WTC11 (cell line): ENCODE measurements at regions not wholly inside any gene's neighbourhood (a gene's known extent, or its start where the extent isn't known, plus 50 kb on each side); places are given as distances from the start of the nearest gene placed in this dataset.

Experiments used
- ATAC-seq: fragments of 200-7000 bp; cut with Tn5 transposase; 2 replicates; pipeline ENCODE4 v1.10.0; 2021; ENCODE audit warnings: mild to moderate bottlenecking, moderate library complexity
- CTCF ChIA-PET: fragments of 300-600 bp; sonication (Branson Sonifier 250); formaldehyde crosslinking; loops from one replicate; lab custom pipeline; 2021; ENCODE audit warnings: antibody characterized with exemption; lab: Charles Lee
- POLR2A ChIA-PET: fragments of 350-600 bp; sonication (Branson Sonifier 250); formaldehyde crosslinking; loops from one replicate; lab custom pipeline; 2021; ENCODE audit warnings: antibody characterized with exemption; lab: Charles Lee
- DNase-seq: peaks from one replicate; pipeline ENCODE4 v3.0.0; 2021; ENCODE audit warnings: low spot score
- H3K27ac Mint-ChIP-seq: 2 replicates; pipeline ENCODE4 v1.8.0; 2021; ENCODE audit warnings: mixed read lengths
- H3K27me3 Mint-ChIP-seq: 2 replicates; pipeline ENCODE4 v1.8.0; 2021; ENCODE audit warnings: low read depth, mild to moderate bottlenecking, moderate library complexity, mixed read lengths
- H3K36me3 Mint-ChIP-seq: 2 replicates; pipeline ENCODE4 v1.8.0; 2021; ENCODE audit warnings: mixed read lengths
- H3K4me1 Mint-ChIP-seq: 2 replicates; pipeline ENCODE4 v1.8.0; 2022; ENCODE audit warnings: mixed read lengths
- H3K4me3 Mint-ChIP-seq: 2 replicates; pipeline ENCODE4 v1.8.0; 2021; ENCODE audit warnings: mild to moderate bottlenecking, moderate library complexity, mixed read lengths
- H3K9me3 Mint-ChIP-seq: 2 replicates; pipeline ENCODE4 v1.8.0; 2021; ENCODE audit warnings: mixed read lengths
- ATF2 ChIP-seq: sonication (generic); formaldehyde crosslinking; IDR thresholded peaks from 2 replicates; pipeline ENCODE4 v1.8.1; 2022; ENCODE audit warnings: low read depth, missing genetic modification reagents, borderline replicate concordance
- CREB1 ChIP-seq: sonication (generic); formaldehyde crosslinking; IDR thresholded peaks from 2 replicates; pipeline ENCODE4 v1.8.0; 2023; ENCODE audit warnings: mild to moderate bottlenecking, missing genetic modification reagents
- CREM ChIP-seq: sonication (generic); formaldehyde crosslinking; IDR thresholded peaks from 2 replicates; pipeline ENCODE4 v1.8.1; 2022; ENCODE audit warnings: mild to moderate bottlenecking, missing genetic modification reagents, moderate library complexity
- E2F1 ChIP-seq: sonication (generic); formaldehyde crosslinking; IDR thresholded peaks from 2 replicates; pipeline ENCODE4 v1.8.0; 2022; ENCODE audit warnings: mild to moderate bottlenecking, missing genetic modification reagents
- E2F5 ChIP-seq: sonication (generic); formaldehyde crosslinking; IDR thresholded peaks from 2 replicates; pipeline ENCODE4 v1.8.1; 2022; ENCODE audit warnings: mild to moderate bottlenecking, moderate library complexity, missing genetic modification reagents
- ETV6 ChIP-seq: sonication (generic); formaldehyde crosslinking; IDR thresholded peaks from 2 replicates; pipeline ENCODE4 v1.8.1; 2022; ENCODE audit warnings: mild to moderate bottlenecking, missing genetic modification reagents
- GABPB1 ChIP-seq: sonication (generic); formaldehyde crosslinking; IDR thresholded peaks from 2 replicates; pipeline ENCODE4 v1.8.1; 2023; ENCODE audit warnings: mild to moderate bottlenecking, missing genetic modification reagents
- GTF2I ChIP-seq: fragments of 250-450 bp; sonication (Bioruptor Pico); conservative IDR thresholded peaks from 2 replicates; pipeline ENCODE4 v1.4.0; 2021; ENCODE audit warnings: mild to moderate bottlenecking
- IRF1 ChIP-seq: sonication (generic); formaldehyde crosslinking; IDR thresholded peaks from 2 replicates; pipeline ENCODE4 v1.8.0; 2023; ENCODE audit warnings: missing genetic modification reagents
- MXD4 ChIP-seq: fragments of 250-450 bp; sonication (Bioruptor Pico); IDR thresholded peaks from 2 replicates; pipeline ENCODE4 v1.8.0; 2021; ENCODE audit warnings: mild to moderate bottlenecking, moderate library complexity, borderline replicate concordance
- NFYB ChIP-seq: sonication (generic); formaldehyde crosslinking; conservative IDR thresholded peaks from 2 replicates; pipeline ENCODE4 v1.8.0; 2022; ENCODE audit warnings: low read depth, missing genetic modification reagents
- PREB ChIP-seq: sonication (generic); formaldehyde crosslinking; IDR thresholded peaks from 2 replicates; pipeline ENCODE4 v1.8.1; 2022; ENCODE audit warnings: mild to moderate bottlenecking, missing genetic modification reagents, moderate library complexity, borderline replicate concordance
- PRRX2 ChIP-seq: fragments of 250-450 bp; sonication (Bioruptor Pico); IDR thresholded peaks from 2 replicates; pipeline ENCODE4 v1.8.0; 2021; ENCODE audit warnings: mild to moderate bottlenecking
- SOX15 ChIP-seq: fragments of 250-450 bp; sonication (Bioruptor Pico); IDR thresholded peaks from 2 replicates; pipeline ENCODE4 v1.9.0; 2021; ENCODE audit warnings: mild to moderate bottlenecking
- SP1 ChIP-seq: sonication (generic); formaldehyde crosslinking; conservative IDR thresholded peaks from 2 replicates; pipeline ENCODE4 v1.8.1; 2022; ENCODE audit warnings: missing genetic modification reagents
- ZNF281 ChIP-seq: sonication (generic); formaldehyde crosslinking; IDR thresholded peaks from 2 replicates; pipeline ENCODE4 v1.8.0; 2023; ENCODE audit warnings: mild to moderate bottlenecking, missing genetic modification reagents
- ZNF396 ChIP-seq: fragments of 250-450 bp; sonication (Bioruptor Pico); IDR thresholded peaks from 2 replicates; pipeline ENCODE4 v1.8.0; 2021; ENCODE audit warnings: mild to moderate bottlenecking, moderate library complexity, borderline replicate concordance
- ZNF416 ChIP-seq: fragments of 250-450 bp; sonication (Bioruptor Pico); IDR thresholded peaks from 2 replicates; pipeline ENCODE4 v1.9.0; 2021; ENCODE audit warnings: mild to moderate bottlenecking, inconsistent platforms
- ZNF423 ChIP-seq: fragments of 250-450 bp; sonication (Bioruptor Pico); IDR thresholded peaks from 2 replicates; pipeline ENCODE4 v2.1.2; 2022; ENCODE audit warnings: mild to moderate bottlenecking, moderate library complexity
- ZNF425 ChIP-seq: fragments of 250-450 bp; sonication (Bioruptor Pico); conservative IDR thresholded peaks from 2 replicates; pipeline ENCODE4 v1.9.0; 2021; ENCODE audit warnings: mild to moderate bottlenecking
- ZNF532 ChIP-seq: fragments of 250-450 bp; sonication (Bioruptor Pico); IDR thresholded peaks from 2 replicates; pipeline ENCODE4 v1.9.0; 2021; ENCODE audit warnings: mild to moderate bottlenecking, borderline replicate concordance

GRCh38 chr9:17045381-17045940 lies 89.4 kb upstream of the CNTLN start:
- CTCF ChIA-PET: no interaction called here
- H3K9me3 Mint-ChIP-seq: peaks cover 5% of the 10 kb centered on the region
- no peak for ATAC-seq
- H3K4me3 Mint-ChIP-seq: no peak overlapping the region
- no peaks in the 10 kb centered on the region for H3K36me3 Mint-ChIP-seq
- POLR2A ChIA-PET: interaction anchor here (0.7 kb wide), 1 partner anchor 523 kb away, joined by 4 read pairs; no protein-coding TSS in a partner anchor
- DNase-seq: no peak
- TF ChIP-seq ZNF396 (no peak), PRRX2 (CRISPR knock-in tag) (no peak), ZNF281 (CRISPR knock-in tag) (no peak), ZNF532 (no peak), NFYB (CRISPR knock-in tag) (no peak)
- no peak overlapping the region for H3K27ac Mint-ChIP-seq
- H3K27me3 Mint-ChIP-seq: peaks cover 2% of the 10 kb centered on the region; the same call in 1 of the 2 replicates
- H3K4me1 Mint-ChIP-seq: no peaks in the 10 kb centered on the region

GRCh38 chr9:17031546-17031945 lies 103.3 kb upstream of the CNTLN start:
- Mint-ChIP-seq H3K4me1 (no peaks in the 10 kb centered on the region), H3K36me3 (no peaks in the 10 kb centered on the region), H3K27ac (no peak overlapping the region), H3K9me3 (peaks cover 7% of the 10 kb centered on the region), H3K4me3 (no peak overlapping the region), H3K27me3 (no peaks in the 10 kb centered on the region)
- no peak for DNase-seq
- TF ChIP-seq SP1 (no peak), ZNF423 (CRISPR knock-in tag) (no peak), GABPB1 (no peak), CREM (CRISPR knock-in tag) (no peak), GTF2I (no peak), ATF2 (CRISPR knock-in tag) (no peak), E2F5 (CRISPR knock-in tag) (no peak), E2F1 (CRISPR knock-in tag) (no peak), PREB (CRISPR knock-in tag) (no peak), ZNF416 (CRISPR knock-in tag) (no peak), SOX15 (CRISPR knock-in tag) (no peak), ZNF425 (CRISPR knock-in tag) (no peak), CREB1 (CRISPR knock-in tag) (no peak), NFYB (CRISPR knock-in tag) (no peak), IRF1 (CRISPR knock-in tag) (no peak), ETV6 (CRISPR knock-in tag) (no peak), MXD4 (CRISPR knock-in tag) (no peak)
- no peak for ATAC-seq
- ChIA-PET CTCF (no interaction called here), POLR2A (interaction anchor here (0.6 kb wide), 1 partner anchor 338 kb away, joined by 7 read pairs; no protein-coding TSS in a partner anchor)
